HG03342 (cell line): ENCODE measurements at regions not wholly inside any gene's neighbourhood (a gene's known extent, or its start where the extent isn't known, plus 50 kb on each side); places are given as distances from the start of the nearest gene placed in this dataset.

Experiments used
- ATAC-seq: cut with Tn5 transposase; IDR thresholded peaks from one replicate; pipeline ENCODE4 v1.9.1; 2021; ENCODE audit warnings: mild to moderate bottlenecking, moderate library complexity; ENCODE audit not compliant: unreplicated experiment

DNA sequence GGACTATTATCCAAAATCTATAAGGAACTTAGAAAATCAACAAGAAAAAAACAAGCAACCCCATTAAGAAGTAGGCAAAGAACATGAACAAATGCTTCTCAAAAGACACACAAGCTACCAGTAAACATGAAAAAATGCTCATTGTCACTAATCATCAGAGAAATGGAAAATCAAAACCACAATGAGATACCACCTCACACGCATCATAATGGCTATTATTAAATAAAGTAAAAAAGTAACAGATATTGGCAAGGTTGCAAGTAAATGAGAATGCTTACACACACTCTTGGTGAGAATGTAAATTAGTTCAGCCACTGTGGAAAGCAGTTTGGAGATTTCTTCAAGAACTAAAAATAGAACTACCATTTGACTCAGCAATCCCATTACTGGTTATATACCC lies 167.0 kb upstream of the DMRTA1 start:
- ATAC-seq: no peak

DNA sequence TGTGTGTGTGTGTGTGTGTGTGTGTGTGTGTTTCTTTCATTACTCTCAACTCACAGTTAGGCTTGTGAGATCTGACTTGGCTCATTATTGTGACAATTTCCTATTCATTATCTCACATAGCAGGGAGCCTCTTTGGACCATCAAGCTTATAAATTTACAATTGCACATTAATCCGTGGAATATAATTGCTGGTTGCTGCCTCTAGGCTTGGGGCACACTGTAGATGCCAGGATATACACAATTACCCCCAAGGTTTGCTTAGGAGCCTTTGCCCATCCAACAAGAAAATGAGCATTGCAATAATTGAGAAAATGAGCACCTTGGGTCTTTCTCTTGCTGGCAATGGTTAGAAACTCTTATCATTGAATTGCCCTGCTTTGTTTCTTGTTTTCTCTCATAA lies 161.6 kb upstream of the DMRTA1 start:
- ATAC-seq: no peak

DNA sequence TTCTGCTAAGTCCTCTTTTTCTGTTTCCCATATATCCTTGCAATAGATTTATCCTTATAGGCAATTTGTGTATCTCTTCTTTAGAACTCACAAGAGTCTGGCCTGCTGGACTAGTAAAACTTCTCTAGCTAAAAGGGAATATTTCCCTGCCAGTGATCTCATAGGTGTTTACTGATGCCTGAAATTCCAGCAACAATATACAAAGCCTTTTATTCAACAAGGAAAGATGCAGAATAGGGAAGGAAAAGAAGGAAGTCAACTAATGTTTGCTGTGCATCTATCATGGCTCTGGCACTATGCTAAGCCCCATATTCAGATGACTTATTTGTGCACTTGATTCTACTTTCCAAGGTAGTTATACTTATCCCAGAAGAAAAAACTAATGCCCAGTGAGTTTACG lies 160.0 kb upstream of the DMRTA1 start:
- no peak for ATAC-seq

GRCh38 chr9:22288661-22289060 lies 158.0 kb upstream of the DMRTA1 start:
- no peak for ATAC-seq

- ATAC-seq: no peak
These were observed 139.5 kb upstream of the DMRTA1 start for GRCh38 chr9:22307013-22307711.

GRCh38 chr9:22308177-22308576 lies 138.4 kb upstream of the DMRTA1 start:
- no peak for ATAC-seq

DNA sequence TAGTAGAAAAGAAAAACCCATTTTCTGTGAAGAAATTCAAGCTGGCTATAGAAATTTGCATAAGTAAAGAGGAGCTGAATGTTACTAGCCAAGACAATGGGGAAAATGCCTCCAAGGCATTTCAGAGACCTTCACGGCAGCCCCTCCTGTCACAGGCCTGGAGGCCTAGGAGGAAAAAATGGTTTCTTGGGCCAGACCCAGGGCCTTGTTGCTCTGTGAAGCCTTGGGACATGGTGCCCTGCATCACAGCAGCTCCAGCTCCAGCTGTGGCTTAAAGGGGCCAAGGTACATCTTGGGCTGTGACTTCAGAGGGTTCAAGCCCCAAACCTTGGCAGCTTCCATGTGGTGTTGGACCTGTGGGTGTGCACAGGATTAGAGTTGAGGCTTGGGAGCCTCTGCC lies 130.0 kb upstream of the DMRTA1 start:
- ATAC-seq: no peak

DNA sequence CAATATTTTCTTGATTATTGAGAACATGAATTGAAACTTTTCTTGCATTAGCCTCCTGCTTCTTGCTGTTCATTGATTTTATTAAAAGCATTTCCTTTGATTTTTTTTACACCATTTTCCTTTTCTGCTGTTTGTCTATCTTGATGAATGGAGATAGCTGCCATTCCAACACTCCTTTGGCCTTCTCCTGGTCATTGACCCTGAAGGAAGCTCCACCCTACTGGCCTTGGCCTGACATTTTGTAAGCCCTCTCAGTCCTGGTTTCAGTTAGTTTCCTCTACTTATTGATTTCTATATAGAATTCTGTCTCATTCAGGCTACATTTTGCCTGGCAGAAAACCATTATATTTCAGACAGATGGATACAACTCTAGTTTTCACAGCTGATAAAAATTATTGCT lies 115.1 kb upstream of the DMRTA1 start:
- ATAC-seq: no peak

- no peak for ATAC-seq
These were observed 114.4 kb upstream of the DMRTA1 start for GRCh38 chr9:22332202-22332601.

GRCh38 chr9:22337261-22337660 lies 109.4 kb upstream of the DMRTA1 start:
- ATAC-seq: no peak

DNA sequence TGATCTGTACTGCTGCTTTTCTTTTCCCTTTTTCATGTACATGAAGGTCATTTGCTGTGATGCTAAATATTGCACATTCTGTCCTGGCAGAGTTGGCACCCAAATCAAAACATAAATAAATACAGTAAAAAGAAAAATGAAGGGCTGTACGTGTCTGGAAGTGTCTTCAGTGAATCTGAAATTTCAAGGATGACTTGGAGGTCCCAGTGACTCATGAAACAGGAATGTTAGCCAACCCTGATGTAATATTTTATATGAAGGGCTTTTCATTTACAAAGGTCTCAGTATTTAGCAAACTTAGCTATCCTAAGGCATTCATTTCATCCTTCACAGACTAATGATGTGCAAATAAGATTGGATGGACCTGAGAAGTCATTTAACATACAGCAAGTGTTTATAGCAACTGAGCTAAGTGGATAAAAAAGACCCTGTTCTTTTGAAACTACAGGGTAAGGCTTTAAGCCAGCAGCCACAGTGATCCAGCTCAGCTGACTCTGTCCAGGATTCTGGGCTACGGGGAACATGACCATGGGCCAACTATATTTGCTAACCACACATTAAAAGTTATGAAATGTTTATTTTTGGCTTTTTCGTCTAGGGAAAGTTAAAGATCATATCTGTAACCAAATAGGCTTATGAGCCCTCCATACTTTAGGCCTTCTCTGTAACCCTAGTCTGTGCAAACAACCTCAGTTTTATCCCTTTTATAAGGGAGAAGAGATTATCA lies 104.0 kb upstream of the DMRTA1 start:
- ATAC-seq: no peak

DNA sequence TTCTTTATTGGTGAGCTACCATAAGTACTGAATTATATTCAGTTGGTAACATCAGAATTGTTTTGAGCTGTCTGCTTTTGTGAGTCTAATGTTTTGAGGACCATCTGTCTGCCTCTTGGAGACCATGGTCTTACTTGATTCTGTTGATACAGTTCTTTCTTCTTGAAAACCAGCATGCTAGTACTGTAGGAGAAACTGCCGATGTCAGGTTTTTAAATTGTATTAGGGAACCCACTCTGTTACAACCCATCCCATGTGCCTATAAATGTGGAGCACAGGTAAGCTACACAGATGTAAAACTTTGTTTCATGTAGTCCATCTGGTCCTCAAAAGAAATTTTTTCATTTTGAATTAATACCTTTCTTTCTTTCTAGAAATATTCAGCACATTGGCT lies 103.4 kb upstream of the DMRTA1 start:
- no peak for ATAC-seq

DNA sequence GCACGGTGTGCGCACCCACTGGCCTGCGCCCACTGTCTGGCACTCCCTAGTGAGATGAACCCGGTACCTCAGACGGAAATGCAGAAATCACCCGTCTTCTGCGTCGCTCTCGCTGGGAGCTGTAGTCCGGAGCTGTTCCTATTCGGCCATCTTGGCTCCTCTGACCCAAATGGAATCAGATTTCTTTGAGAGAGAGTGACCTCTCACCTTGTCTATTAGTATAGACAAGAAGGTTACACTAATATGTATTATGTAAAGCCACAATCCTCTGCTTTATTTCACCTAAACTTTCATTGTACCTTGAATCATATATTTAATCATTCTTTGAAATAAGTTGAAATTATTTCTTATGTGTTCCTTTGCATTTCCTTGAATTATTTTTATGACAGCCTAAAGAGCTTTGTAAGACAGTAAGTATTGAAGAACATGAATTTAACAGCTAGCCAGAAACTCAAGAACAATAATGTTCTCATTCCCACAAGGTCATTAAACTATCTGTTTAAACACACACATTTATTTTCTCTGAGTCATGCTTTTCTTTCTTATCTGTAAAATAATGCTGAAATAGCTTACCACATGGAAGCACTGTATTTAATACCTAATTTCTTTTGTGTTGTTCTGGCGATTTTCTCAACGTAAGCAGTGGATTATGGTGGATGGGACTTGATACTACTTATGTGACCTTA lies 91.8 kb upstream of the DMRTA1 start:
- no peak for ATAC-seq

DNA sequence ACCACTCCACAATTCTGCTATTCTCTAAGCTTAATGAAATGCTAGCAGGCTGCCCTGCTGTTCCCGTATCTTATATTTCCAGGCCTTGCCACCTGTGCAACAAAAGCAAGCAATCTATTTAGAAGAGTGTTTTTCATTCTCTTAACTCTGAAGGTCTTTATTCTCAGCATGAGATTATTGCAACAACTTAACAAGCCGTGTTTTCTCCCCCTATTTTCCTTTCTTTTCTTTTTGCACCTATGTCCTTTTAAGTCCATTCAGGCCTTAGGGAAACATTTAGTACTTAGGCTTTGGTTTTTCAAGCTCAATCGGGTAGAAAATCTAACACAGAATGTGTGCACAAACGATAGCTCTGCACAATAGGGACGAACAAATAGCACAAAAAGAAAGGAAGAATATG lies 89.6 kb upstream of the DMRTA1 start:
- ATAC-seq: no peak

DNA sequence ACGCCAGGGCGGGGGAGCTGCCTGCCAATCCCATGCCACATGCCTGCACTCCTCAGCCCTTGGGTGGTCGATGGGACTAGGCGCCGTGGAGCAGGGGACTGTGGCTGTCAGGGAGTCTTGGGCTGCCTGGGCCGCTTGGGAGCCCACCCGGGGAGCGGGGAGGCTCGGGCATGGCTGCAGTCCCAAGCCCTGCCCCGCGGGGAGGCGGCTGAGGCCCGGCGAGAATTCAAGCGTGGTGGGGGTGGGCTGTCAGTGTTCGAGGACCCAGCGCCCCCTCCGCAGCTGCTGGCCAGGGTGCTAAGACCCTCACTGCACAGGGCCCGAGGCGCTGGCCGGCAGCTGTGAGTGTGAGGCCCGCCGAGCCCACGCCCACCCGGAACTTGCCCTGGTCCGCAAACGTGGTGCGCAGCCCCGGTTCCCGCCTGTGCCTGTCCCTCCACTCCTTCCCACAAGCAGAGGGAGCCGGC lies 83.2 kb upstream of the DMRTA1 start:
- no peak for ATAC-seq

- ATAC-seq: no peak
These were observed 73.0 kb upstream of the DMRTA1 start for GRCh38 chr9:22373636-22374035.

DNA sequence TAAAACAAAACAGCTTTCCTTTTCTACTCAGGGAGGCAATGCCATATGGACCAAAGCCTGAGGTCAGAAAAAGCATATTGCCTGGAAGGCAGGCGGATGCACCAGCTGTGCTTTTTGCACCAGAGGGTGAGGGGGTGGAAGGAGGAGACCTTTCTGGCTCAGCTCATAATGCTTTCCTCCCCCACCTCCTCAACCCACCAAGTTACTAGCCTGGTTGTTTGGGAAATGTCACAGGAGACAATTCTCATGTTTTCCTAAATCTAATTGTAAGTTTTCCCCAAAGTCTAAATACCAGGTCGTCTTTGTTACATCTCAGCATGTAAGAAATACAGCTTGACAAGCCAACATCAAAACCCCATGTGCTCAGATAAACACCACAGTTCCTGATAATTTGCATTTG lies 72.6 kb upstream of the DMRTA1 start:
- no peak for ATAC-seq

DNA sequence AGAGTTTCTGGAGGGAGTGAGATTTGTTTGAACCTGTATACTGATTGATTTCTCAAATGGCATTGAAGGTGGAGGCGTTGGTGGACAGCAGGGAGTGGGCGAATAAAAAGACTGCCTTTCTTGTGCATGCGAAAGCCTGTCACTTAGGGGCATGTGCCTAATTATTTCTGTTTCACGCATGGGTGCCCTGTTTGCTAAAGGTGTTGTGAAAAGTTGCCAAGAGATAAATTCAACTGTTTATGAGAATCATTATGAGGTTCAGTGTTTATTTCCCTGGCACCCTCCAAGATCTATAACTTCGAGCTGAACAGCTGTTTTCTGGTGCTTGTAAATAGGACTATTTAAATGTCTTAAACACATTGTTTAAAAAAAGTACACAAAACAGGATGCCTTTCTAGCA lies 67.4 kb upstream of the DMRTA1 start:
- ATAC-seq: no peak

GRCh38 chr9:22381170-22381569 lies 65.5 kb upstream of the DMRTA1 start:
- no peak for ATAC-seq

DNA sequence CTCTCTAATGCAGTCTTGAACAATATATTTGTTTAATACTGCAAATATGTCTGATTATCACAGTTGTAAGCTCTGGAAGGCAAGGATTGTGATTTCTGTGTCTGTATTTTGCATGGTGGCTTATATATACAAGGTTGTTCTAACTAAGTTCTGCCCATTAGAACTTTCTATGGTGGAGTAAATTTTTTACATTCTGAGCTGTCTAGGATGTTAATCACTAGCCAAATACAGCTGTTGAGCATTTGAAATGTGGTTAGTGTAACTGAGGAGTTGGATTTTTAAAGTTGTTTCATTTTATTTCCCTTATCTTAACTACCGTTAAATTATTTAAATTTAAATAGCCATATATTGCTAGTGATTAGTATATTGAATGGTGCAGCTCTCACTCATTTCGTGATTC lies 64.3 kb upstream of the DMRTA1 start:
- ATAC-seq: no peak

- ATAC-seq: no peak
These were observed 62.9 kb upstream of the DMRTA1 start for GRCh38 chr9:22383718-22384117.

- no peak for ATAC-seq
These were observed 57.4 kb upstream of the DMRTA1 start for GRCh38 chr9:22389271-22389670.
